OCI-LY1 (cell line): ENCODE measurements at regions not wholly inside any gene's neighbourhood (a gene's known extent, or its start where the extent isn't known, plus 50 kb on each side); places are given as distances from the start of the nearest gene placed in this dataset.

Experiments
- H2AFZ ChIP-seq: fragments of 200-600 bp; sonication (generic), shearing (Covaris generic); 2 replicates; pipeline ENCODE4 v1.6.0; 2014; ENCODE audit warnings: antibody characterized with exemption, mild to moderate bottlenecking, low read length
- H3F3A ChIP-seq: fragments of 200-600 bp; sonication (generic), shearing (Covaris generic); 2 replicates; pipeline ENCODE4 v1.6.0; 2014; ENCODE audit warnings: mild to moderate bottlenecking, antibody characterized with exemption, low read length, moderate library complexity; ENCODE audit not compliant: insufficient read depth
- H3K27ac ChIP-seq: fragments of 200-600 bp; sonication (generic); 2 replicates; pipeline ENCODE4 v1.5.1; 2014; ENCODE audit warnings: low read length, mixed run types, mild to moderate bottlenecking, low read depth; ENCODE audit not compliant: poor library complexity, severe bottlenecking
- H3K27me3 ChIP-seq: fragments of 200-600 bp; sonication (generic); 2 replicates; pipeline ENCODE4 v1.6.0; 2014; ENCODE audit warnings: antibody characterized with exemption, mild to moderate bottlenecking, low read length, moderate library complexity; ENCODE audit not compliant: insufficient read depth
- H3K36me3 ChIP-seq: fragments of 200-600 bp; sonication (generic); 2 replicates; pipeline ENCODE4 v1.6.1; 2014; ENCODE audit warnings: mild to moderate bottlenecking, antibody characterized with exemption, low read length, moderate library complexity, mixed read lengths; ENCODE audit not compliant: insufficient read depth
- H3K4me1 ChIP-seq: fragments of 200-600 bp; sonication (generic); 2 replicates; pipeline ENCODE4 v1.5.1; 2014; ENCODE audit warnings: mild to moderate bottlenecking, low read length, moderate library complexity; ENCODE audit not compliant: insufficient read depth, severe bottlenecking
- H3K4me2 ChIP-seq: fragments of 200-600 bp; sonication (generic), shearing (Covaris generic); 2 replicates; pipeline ENCODE4 v1.6.1; 2014; ENCODE audit warnings: low read length
- H3K4me3 ChIP-seq: fragments of 200-600 bp; sonication (generic); 2 replicates; pipeline ENCODE4 v1.5.1; 2014; ENCODE audit warnings: low read length, low read depth, mild to moderate bottlenecking, mixed read lengths; ENCODE audit not compliant: poor library complexity, severe bottlenecking
- H3K79me2 ChIP-seq: fragments of 200-600 bp; shearing (Covaris generic); 2 replicates; pipeline ENCODE4 v1.6.1; 2016; ENCODE audit warnings: mixed run types, low read length, mixed read lengths; ENCODE audit not compliant: insufficient read depth
- H3K9ac ChIP-seq: fragments of 200-600 bp; sonication (generic), shearing (Covaris generic); 2 replicates; pipeline ENCODE4 v1.6.1; 2014; ENCODE audit warnings: mild to moderate bottlenecking, low read length, mixed read lengths
- H3K9me2 ChIP-seq: fragments of 200-600 bp; sonication (generic), shearing (Covaris generic); 2 replicates; pipeline ENCODE4 v1.6.1; 2014; ENCODE audit warnings: low read depth, mild to moderate bottlenecking, low read length, mixed read lengths
- H3K9me3 ChIP-seq: fragments of 200-600 bp; shearing (Covaris generic); 2 replicates; pipeline ENCODE4 v1.6.1; 2014; ENCODE audit warnings: low read length, mixed read lengths
- H4K20me1 ChIP-seq: fragments of 200-600 bp; sonication (generic), shearing (Covaris generic); 2 replicates; pipeline ENCODE4 v1.6.0; 2016; ENCODE audit warnings: mild to moderate bottlenecking, low read length; ENCODE audit not compliant: insufficient read depth
- EZH2 ChIP-seq: fragments of 200-600 bp; sonication (generic), shearing (Covaris generic); IDR thresholded peaks from 2 replicates; pipeline ENCODE4 v1.8.0; 2017; ENCODE audit warnings: borderline replicate concordance, mixed run types, mild to moderate bottlenecking, antibody characterized with exemption, low read length, moderate library complexity, mixed read lengths
- TF ChIP-seq, protein P1 (sequence below): fragments of 200-600 bp; sonication (generic), shearing (Covaris generic); IDR thresholded peaks from 2 replicates; pipeline ENCODE4 v1.5.1; 2017; ENCODE audit warnings: mild to moderate bottlenecking, antibody characterized with exemption, low read length, moderate library complexity, mixed read lengths

DNA sequence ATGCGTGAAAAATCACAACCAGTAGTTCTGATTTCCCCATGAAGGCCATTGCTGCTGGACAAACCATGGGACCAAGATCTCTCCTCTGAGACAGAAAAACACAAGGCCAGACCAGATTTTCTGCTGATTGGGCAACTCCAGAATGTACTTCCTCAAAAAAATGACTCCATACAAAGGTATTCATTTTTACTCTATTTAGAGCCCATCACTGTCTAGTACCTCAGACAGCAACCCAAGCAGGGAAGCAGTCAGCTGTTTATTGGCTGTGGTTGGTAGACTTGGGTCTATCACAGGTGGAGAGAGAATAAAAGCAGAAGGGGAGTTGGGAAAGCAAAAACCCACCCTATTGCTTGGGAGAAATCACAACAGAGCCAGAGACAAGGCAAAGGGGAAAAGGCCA lies 219.9 kb downstream of the PIK3C3 start:
- no peak overlapping the region for H3K27ac ChIP-seq
- no peaks in the 10 kb centered on the region for H3K27me3 ChIP-seq
- no peaks in the 10 kb centered on the region for H3K4me1 ChIP-seq
- H3K79me2 ChIP-seq, result no peaks in the 10 kb centered on the region
- no peaks in the 10 kb centered on the region for H3K9me2 ChIP-seq
- H3K4me2 ChIP-seq, result no peak overlapping the region
- H4K20me1 ChIP-seq, result no peaks in the 10 kb centered on the region
- no peaks in the 10 kb centered on the region for H3K9me3 ChIP-seq
- H3K4me3 ChIP-seq, result no peak overlapping the region
- no peaks in the 10 kb centered on the region for H3F3A ChIP-seq
- no peak overlapping the region for H2AFZ ChIP-seq
- TF ChIP-seq, protein P1, sequence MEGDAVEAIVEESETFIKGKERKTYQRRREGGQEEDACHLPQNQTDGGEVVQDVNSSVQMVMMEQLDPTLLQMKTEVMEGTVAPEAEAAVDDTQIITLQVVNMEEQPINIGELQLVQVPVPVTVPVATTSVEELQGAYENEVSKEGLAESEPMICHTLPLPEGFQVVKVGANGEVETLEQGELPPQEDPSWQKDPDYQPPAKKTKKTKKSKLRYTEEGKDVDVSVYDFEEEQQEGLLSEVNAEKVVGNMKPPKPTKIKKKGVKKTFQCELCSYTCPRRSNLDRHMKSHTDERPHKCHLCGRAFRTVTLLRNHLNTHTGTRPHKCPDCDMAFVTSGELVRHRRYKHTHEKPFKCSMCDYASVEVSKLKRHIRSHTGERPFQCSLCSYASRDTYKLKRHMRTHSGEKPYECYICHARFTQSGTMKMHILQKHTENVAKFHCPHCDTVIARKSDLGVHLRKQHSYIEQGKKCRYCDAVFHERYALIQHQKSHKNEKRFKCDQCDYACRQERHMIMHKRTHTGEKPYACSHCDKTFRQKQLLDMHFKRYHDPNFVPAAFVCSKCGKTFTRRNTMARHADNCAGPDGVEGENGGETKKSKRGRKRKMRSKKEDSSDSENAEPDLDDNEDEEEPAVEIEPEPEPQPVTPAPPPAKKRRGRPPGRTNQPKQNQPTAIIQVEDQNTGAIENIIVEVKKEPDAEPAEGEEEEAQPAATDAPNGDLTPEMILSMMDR, result no peak
- TF ChIP-seq EZH2, result no peak
- no peaks in the 10 kb centered on the region for H3K36me3 ChIP-seq
- H3K9ac ChIP-seq, result no peak overlapping the region

DNA sequence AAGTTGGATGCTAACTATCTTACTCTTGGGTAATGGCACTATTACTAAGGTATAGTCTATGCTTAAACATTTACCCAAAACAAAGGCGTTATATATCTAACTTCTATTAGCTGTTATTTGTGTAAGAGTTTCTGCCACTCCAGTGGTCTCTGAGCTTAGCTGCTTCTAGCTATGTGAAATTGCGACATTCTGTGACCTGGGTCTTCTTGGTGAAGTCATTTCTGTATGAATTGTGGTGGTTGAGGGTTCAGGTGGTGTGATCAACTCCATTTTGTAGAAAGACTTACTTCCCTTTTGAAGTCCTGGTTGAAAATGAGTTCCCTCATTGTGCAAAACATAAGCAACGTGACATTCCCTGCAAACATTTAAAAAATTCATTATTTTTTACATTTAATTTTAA lies 221.6 kb downstream of the PIK3C3 start:
- H3F3A ChIP-seq, result no peaks in the 10 kb centered on the region
- H3K4me2 ChIP-seq, result no peak overlapping the region

DNA sequence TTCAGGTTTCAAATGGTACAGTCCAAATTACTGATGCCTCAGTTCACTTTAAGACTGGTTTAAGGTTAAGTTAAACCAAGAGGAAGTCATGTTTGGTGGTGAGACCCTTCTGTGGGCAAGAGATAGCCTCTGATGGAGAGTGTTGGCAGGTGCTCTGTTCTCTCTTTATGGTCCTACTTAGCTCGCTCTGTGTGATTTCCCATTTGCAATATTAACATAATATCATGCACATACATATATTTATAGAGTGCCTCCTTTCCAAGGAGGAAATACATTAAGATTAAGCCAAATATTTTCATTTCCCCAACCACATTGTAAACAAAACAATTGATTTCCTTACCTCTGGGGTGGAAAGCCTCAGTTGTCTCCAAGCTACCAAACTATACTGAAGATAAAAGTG lies 222.4 kb downstream of the PIK3C3 start:
- no peaks in the 10 kb centered on the region for H3K36me3 ChIP-seq
- H3K4me3 ChIP-seq, result no peak overlapping the region
- no peak overlapping the region for H3K9ac ChIP-seq
- no peaks in the 10 kb centered on the region for H3K27me3 ChIP-seq
- H3K9me2 ChIP-seq, result no peaks in the 10 kb centered on the region
- no peaks in the 10 kb centered on the region for H4K20me1 ChIP-seq
- TF ChIP-seq, protein P1, result no peak
- no peak overlapping the region for H3K27ac ChIP-seq
- H3K4me1 ChIP-seq, result no peaks in the 10 kb centered on the region
- H3K9me3 ChIP-seq, result no peaks in the 10 kb centered on the region
- no peaks in the 10 kb centered on the region for H3F3A ChIP-seq
- no peaks in the 10 kb centered on the region for H3K79me2 ChIP-seq
- no peak overlapping the region for H2AFZ ChIP-seq
- no peak overlapping the region for H3K4me2 ChIP-seq

More for the DNA sequence above, 221.6 kb downstream of the PIK3C3 start:
- Histone ChIP-seq H2AFZ (no peak overlapping the region), H4K20me1 (no peaks in the 10 kb centered on the region), H3K9ac (no peak overlapping the region), H3K27ac (no peak overlapping the region), H3K4me3 (no peak overlapping the region), H3K4me1 (no peaks in the 10 kb centered on the region), H3K36me3 (no peaks in the 10 kb centered on the region), H3K79me2 (no peaks in the 10 kb centered on the region), H3K9me2 (no peaks in the 10 kb centered on the region), H3K27me3 (no peaks in the 10 kb centered on the region), H3K9me3 (no peaks in the 10 kb centered on the region)
- no peak for TF ChIP-seq EZH2
- TF ChIP-seq, protein P1, result no peak
